GM23248 (cell line): ENCODE measurements at regions not wholly inside any gene's neighbourhood (a gene's known extent, or its start where the extent isn't known, plus 50 kb on each side); places are given as distances from the start of the nearest gene placed in this dataset.
"Not testable (repeated sequence)": the region's sequence is repeated elsewhere in the genome, so short reads cannot be mapped to it uniquely, and the experiment has no call there.

Experiments used
- DNase-seq: peaks from one replicate; pipeline ENCODE4 v3.0.0-alpha.2; 2015
- H2AFZ ChIP-seq: fragments of 200-600 bp; sonication (generic); 2 replicates; pipeline ENCODE4 v1.6.1; 2016; ENCODE audit warnings: antibody characterized with exemption
- H3F3A ChIP-seq: fragments of 200-600 bp; sonication (generic); 2 replicates; pipeline ENCODE4 v1.6.1; 2016; ENCODE audit warnings: mild to moderate bottlenecking, antibody characterized with exemption, mixed run types; ENCODE audit not compliant: insufficient read depth
- H3K27ac ChIP-seq: fragments of 200-600 bp; sonication (generic); 2 replicates; pipeline ENCODE4 v1.5.1; 2016; ENCODE audit warnings: mild to moderate bottlenecking
- H3K27me3 ChIP-seq: fragments of 200-600 bp; sonication (generic); replicated peaks from 2 replicates; pipeline ENCODE4 v1.6.1; 2016; ENCODE audit warnings: mild to moderate bottlenecking; ENCODE audit not compliant: insufficient read depth
- H3K36me3 ChIP-seq: fragments of 200-600 bp; sonication (generic); 2 replicates; pipeline ENCODE4 v1.6.1; 2016; ENCODE audit warnings: low read depth, mild to moderate bottlenecking
- H3K4me1 ChIP-seq: fragments of 200-600 bp; sonication (generic); 2 replicates; pipeline ENCODE4 v1.6.1; 2016; ENCODE audit warnings: mild to moderate bottlenecking; ENCODE audit not compliant: insufficient read depth
- H3K4me2 ChIP-seq: fragments of 200-600 bp; sonication (generic); one replicate; pipeline ENCODE4 v1.6.1; 2016; ENCODE audit warnings: mild to moderate bottlenecking; ENCODE audit not compliant: unreplicated experiment
- H3K4me3 ChIP-seq: fragments of 200-600 bp; sonication (generic); 2 replicates; pipeline ENCODE4 v1.5.1; 2016; ENCODE audit warnings: mild to moderate bottlenecking
- H3K79me2 ChIP-seq: fragments of 200-600 bp; sonication (generic); 2 replicates; pipeline ENCODE4 v1.6.1; 2016; ENCODE audit warnings: mild to moderate bottlenecking; ENCODE audit not compliant: insufficient read depth
- H3K9ac ChIP-seq: fragments of 200-600 bp; sonication (generic); 2 replicates; pipeline ENCODE4 v1.6.1; 2016; ENCODE audit warnings: mild to moderate bottlenecking
- H3K9me2 ChIP-seq: fragments of 200-600 bp; sonication (generic); 2 replicates; pipeline ENCODE4 v1.6.1; 2016; ENCODE audit warnings: mixed run types, mild to moderate bottlenecking, moderate library complexity; ENCODE audit not compliant: insufficient read depth
- H3K9me3 ChIP-seq: fragments of 200-600 bp; sonication (generic); one replicate; pipeline ENCODE4 v1.6.1; 2017; ENCODE audit warnings: low read depth
- H4K20me1 ChIP-seq: fragments of 200-600 bp; sonication (generic); 2 replicates; pipeline ENCODE4 v1.6.0; 2016; ENCODE audit not compliant: insufficient read depth
- EZH2 ChIP-seq: fragments of 200-600 bp; sonication (generic); IDR thresholded peaks from 2 replicates; pipeline ENCODE4 v1.6.1; 2018; ENCODE audit warnings: antibody characterized with exemption, mild to moderate bottlenecking; ENCODE audit not compliant: insufficient read depth, poor library complexity, severe bottlenecking
- EZH2phosphoT487 ChIP-seq: fragments of 200-600 bp; sonication (generic); IDR thresholded peaks from 2 replicates; pipeline ENCODE4 v1.6.1; 2018; ENCODE audit warnings: antibody characterized with exemption, moderate library complexity, mild to moderate bottlenecking, low read depth; ENCODE audit not compliant: insufficient read depth
- WGBS, 2 experiments: methylation state at CpG; one replicate each; pipeline ENCODE4 v1.1.6; 2015 to 2017; ENCODE audit warnings: low lambda C conversion rate in 2 of 2, low coverage in 1 of 2; ENCODE audit errors: missing lambda C conversion rate in 2 of 2; 5-methylcytosine and 5-hydroxymethylcytosine counted together
- in situ Hi-C: fragments of 300-500 bp; cut with MboI; formaldehyde crosslinking; loops from 2 replicates; pipeline ENCODE4 v1.15.0; 2020

DNA sequence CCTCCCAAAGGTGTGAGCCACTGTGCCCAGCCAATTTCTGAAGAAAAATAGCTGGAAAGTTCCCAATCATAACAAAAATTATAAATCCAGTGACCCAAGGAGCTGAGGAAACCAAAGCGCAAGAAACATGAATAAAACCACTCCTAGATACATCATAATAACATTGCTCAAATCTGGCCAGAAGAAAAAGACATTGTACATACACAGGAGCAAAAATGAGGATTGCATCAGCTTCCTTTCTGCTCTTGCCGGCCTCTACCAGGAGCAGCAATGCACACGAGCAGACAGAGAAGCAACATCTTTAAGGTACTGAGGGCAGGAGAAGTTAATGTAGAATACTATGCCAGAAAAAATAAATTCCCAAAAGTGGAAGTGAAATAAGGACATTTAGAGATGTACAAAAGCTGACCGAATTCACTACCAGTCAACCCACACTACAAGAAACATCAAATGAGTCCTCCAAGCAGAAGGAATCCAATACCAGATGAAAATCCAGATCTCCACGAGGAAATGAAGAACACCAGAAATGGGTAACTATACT, 127.0 kb upstream of the NBPF11 start:
- H3K4me3 ChIP-seq = peak overlapping the region; percentile 69
- in situ Hi-C loops, H3K79me2 ChIP-seq, H3K27ac ChIP-seq, H3F3A ChIP-seq, H3K27me3 ChIP-seq, H3K36me3 ChIP-seq, H3K9me2 ChIP-seq, H4K20me1 ChIP-seq, H3K9me3 ChIP-seq: not testable (repeated sequence)
- DNase-seq = peak; percentile 12
- WGBS, 2 experiments = 71 to 79% methylated on average over 5 of the region's 5 CpGs
- peak overlapping the region; percentile 75 for H2AFZ ChIP-seq
- H3K4me2 ChIP-seq = peak overlapping the region; percentile 62
- 0 out of 2 replicates have a peak overlapping the region, but pooled peaks have one; percentile 16 for H3K9ac ChIP-seq
- peaks cover 28% of the 10 kb centered on the region for H3K4me1 ChIP-seq

DNA sequence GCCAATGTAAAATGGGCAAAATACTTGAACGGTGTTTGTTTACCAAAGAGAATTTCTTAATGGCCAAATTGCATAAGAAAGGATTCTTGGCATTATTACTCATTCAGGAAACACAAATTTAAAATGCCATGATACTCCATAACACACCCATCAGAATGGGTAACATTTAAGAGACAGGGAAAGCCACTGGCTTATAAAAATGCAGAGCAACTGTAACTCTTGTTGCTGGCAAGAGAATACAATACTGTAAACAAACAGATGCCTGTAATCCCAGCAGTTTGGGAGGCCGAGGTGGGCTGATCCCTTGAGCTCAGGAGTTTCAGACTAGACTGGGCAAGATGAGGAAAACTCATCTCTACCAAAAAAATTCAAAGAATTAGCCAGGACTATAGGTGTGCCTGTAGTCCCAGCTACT, 125.8 kb upstream of the NBPF11 start:
- Histone ChIP-seq H3K4me1 (peaks cover 28% of the 10 kb centered on the region), H3K4me3 (0 out of 2 replicates have a peak overlapping the region, but pooled peaks have one; percentile 2), H3K27ac (peak overlapping the region; percentile 49), H3K4me2 (peak overlapping the region; percentile 34)
- H3K79me2 ChIP-seq, H3K36me3 ChIP-seq, in situ Hi-C loops, H3K9ac ChIP-seq, H4K20me1 ChIP-seq, H3K27me3 ChIP-seq, H3K9me3 ChIP-seq, H2AFZ ChIP-seq, H3K9me2 ChIP-seq, H3F3A ChIP-seq: not testable (repeated sequence)
- 3 to 6% methylated on average over 2 of the region's 2 CpGs for WGBS, 2 experiments
- peak; percentile 41 for DNase-seq

DNA sequence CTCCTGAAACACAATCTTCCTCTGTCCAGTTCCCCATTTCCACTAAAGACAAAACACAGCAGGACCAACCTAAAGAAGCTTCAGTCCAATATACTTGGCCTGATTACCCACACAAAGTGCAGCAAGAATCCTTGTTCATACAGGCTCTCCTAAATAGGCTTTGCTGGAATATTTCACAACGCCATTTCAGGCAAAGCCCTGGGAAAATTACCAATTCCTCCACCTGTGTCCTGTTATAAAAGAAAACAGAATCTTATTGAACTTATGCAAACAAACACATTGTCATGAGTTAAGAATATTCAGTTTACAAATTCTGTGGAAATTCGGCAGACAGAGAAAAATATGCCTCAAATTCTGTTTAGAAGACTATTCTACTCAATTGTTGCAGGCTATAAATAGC, 115.0 kb upstream of the NBPF11 start:
- H3K4me1 ChIP-seq, H3K4me2 ChIP-seq, H2AFZ ChIP-seq, in situ Hi-C loops, H3F3A ChIP-seq, H3K9ac ChIP-seq, H3K9me3 ChIP-seq, H3K36me3 ChIP-seq, H3K9me2 ChIP-seq, H3K27ac ChIP-seq, H4K20me1 ChIP-seq, DNase-seq, H3K4me3 ChIP-seq, H3K79me2 ChIP-seq, H3K27me3 ChIP-seq: not testable (repeated sequence)
- 66 to 68% methylated on average over 2 of the region's 2 CpGs for WGBS, 2 experiments

DNA sequence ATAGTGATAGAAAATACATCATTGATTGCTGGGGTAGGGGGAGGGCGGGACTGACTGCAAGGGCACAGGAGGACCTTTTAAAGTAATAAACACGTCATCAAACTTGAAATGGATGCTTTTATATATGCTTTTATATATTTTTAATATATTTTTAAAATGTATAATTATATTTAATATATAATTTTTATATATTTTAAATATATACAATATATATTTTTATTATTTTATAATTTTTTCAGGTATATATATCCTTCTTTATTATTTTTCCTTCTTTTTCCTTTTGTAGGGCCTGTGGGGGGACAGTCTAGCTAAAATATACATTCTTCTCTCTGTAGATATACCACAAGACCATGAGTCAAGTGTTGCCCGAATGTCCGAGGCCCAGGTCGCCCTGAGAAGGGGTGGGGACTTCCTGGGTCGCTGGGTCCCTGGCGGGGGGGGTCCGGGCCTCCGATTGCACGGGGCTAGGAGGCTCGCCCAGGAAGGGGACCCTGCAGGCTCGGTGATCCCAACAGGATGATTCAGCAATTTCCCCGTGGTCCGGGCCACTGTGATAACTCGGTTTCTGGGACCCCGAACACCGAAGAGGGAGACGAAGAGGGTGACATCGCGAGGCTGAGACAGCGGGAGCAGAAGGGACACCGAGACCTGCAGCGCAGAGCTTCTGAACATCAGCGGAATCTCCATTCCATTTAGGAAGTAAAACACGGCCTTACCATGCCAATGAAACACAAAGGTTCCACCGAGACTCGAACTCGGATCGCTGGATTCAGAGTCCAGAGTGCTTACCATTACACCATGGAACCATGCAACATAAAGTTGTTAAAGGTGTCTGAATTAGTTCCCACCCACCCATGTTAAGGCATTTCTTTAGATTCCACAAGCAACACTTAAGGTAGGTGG, 112.5 kb upstream of the NBPF11 start:
- peak; percentile 61 for DNase-seq
- in situ Hi-C loops = no loop called here
- TF ChIP-seq EZH2phosphoT487 (no peak), EZH2 (no peak)
- Histone ChIP-seq H3K36me3 (no peaks in the 10 kb centered on the region), H3K4me3 (peak overlapping the region; percentile 76), H3F3A (0 out of 2 replicates have a peak, but pooled peaks cover 10% of the 10 kb centered on the region), H3K9ac (no peak overlapping the region), H3K27ac (no peak overlapping the region), H3K9me2 (no peaks in the 10 kb centered on the region), H3K27me3 (peaks cover 15% of the 10 kb centered on the region), H3K4me2 (peak overlapping the region; percentile 86), H3K4me1 (peaks cover 7% of the 10 kb centered on the region; the same call in 1 of the 2 replicates), H3K79me2 (no peaks in the 10 kb centered on the region), H3K9me3 (no peaks in the 10 kb centered on the region), H2AFZ (no peak overlapping the region), H4K20me1 (no peaks in the 10 kb centered on the region)
- WGBS, 2 experiments = 24 to 26% methylated on average over 23 to 29 of the region's 29 CpGs
